Middle frontal gyrus (tissue), 1 donor: ENCODE measurements at regions not wholly inside any gene's neighbourhood (a gene's known extent, or its start where the extent isn't known, plus 50 kb on each side); places are given as distances from the start of the nearest gene placed in this dataset.

Experiments
- DNase-seq: peaks from one replicate; pipeline ENCODE4 v3.0.0-alpha.2; 2015; ENCODE audit warnings: low spot score; ENCODE audit errors: extremely low spot score

DNA sequence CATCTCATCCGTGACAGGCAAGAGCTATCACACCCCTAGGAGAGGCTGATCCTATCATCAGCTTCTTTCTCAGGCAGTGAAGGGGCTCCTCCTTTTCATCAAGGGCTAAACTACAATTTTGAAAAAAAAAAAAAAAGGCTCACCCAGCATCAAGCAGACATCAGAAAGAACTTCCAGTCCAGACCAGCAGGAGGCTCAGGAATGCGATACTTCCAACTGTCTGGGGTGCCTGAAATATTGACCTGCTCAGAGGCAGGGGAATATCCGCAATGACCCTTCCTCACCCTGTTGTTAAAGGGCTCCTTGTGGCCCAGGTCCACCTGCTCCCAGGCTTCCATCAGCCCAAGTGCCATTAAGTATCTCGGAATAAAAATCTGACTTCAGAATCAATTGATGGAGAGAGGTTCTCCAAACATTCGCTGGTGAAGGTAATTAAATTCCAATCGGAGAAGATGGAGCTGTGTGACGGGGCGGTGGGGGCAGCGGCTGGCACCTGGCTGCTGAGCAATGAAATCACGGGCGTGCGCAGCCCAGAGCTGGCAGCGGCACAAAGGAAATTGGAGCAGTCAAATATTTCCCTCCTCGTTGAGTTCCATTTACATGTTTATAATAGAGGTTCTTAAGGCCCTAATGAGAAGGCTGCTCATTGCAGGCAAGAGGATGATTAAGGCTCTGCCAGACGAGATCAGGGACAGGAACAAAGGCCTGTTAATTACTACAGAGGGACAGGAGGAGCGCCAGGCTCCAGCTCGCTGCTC lies 69.0 kb upstream of the THY1 start:
- no peak for DNase-seq

DNA sequence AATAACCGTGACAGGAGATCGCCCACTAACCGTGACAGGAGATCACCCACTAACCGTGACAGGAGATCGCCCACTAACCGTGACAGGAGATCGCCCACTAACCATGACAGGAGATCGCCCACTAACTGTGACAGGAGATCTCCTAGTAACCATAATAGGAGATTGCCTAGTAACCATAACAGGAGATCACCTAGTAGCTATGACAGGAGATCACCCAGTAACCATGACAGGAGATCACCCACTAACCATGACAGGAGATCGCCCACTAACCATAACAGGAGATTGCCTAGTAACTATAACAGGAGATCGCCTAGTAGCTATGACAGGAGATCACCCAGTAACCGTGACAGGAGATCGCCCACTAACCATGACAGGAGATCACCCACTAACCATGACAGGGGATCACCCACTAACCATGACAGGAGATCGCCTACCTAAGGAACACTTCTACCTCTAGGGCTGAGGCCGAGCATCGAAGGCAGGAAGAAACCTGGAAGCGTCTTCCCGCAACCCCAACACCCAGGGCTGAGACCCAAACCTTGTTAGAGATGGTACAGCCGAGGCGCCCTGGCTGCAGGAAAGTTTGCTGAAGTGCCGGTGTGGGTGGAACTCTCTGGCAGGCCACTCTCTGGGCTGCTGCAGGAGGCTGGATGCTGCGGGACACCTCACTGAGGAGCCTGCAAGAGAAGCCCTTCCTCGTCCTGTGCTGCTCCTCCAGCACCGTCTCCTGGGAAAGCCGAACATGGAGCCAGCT lies 67.5 kb upstream of the THY1 start:
- DNase-seq = no peak

DNA sequence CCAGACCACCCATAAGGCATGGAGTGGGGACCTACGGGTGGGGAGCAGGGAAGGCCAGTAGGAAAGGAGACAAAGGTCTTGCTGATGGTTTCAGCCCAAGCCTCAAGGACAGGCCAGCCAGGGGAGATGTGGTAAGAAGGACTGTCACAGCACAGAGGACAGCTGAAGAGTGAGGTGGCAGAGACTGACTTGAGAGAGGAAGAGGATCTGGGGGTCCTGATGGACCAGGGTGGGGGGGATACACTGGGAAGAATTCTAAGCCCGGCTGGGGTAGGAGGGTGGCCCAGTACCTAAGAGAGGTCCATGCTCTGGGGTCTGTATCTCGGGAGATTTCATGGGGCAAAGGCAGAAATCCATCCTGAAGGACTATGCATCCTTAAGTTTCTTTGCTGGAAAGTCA lies 66.1 kb upstream of the THY1 start:
- no peak for DNase-seq

DNA sequence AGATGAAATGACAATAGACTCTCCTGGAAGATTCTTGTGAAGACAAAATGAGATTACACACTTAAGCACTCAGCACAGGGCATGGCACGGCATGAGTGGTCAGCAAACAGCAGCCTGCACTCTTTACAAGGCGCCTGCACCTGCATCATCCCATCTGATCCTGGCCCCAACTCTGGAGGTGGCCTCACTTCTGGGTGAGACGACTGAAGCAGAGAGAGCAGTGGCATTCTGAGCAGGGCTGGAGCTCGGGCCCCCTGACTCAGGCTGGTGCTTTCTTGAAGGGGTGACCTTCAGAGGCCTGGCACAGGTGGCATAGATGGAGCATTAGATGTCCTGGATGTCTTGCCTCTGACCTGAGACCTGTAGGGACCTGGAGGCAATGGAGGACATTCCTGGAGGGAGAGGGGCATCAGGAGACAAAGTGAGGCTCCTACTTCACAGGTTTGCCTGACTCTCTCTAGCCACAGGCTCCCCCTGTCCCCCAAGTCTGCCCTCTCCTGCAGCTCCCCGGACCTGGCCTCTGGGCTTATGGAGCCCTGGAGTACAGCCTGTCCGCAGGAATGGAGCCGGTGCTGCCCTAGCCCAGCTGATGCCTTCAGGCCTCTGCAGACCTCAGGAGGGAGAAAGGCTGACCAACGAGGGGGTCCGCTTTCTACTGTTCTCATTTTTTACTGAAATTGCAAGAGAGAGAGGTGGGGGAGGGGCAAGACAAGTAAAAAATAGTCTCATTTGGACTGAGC lies 65.5 kb upstream of the THY1 start:
- no peak for DNase-seq

DNA sequence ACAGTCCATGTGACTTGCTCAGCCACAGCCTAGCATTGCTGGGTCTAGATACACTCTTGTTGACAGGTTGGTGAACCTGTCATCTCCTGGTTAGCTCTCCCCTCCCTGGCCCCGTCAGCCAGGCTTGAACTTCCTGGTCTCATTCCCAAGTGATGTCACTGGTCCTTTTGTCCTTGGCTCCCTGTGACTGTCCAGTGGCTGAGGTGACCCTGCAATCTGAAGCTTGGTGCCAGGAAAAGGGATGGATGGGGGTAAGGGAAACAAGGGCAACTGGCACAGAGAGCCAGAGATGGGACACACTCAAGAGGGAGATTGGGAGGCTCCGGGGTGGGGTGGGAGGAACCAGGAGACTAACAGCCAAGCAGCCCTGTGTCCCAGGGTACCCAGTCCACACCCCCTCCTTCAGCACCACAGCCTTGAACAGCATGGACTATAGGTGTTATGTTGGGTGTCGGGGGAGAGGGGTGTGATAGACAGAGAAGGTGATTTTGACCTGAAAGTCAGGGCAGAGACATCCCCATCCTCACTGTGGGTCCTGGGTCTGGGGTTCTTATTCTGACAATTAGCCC lies 63.8 kb upstream of the THY1 start:
- DNase-seq = no peak

DNA sequence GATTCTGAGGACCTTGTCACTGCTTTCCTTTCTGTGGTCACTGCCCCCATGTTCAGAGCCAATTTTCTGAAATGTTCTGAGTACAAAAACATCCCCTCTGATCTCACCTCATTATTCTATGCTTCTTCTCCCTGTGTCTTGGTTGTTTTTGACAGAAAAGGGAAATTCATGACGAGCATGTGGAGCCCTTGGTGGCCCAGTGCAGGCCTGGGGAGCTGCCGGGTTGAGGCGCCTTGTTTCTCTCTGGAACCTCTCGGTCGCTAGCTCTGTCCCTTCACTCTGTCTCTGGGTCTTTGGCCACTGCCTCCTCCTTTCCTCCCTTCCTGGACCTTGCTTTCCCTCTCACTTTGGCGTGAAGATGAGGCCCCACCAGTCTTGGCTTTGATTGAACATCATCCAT lies 63.0 kb upstream of the THY1 start:
- no peak for DNase-seq

DNA sequence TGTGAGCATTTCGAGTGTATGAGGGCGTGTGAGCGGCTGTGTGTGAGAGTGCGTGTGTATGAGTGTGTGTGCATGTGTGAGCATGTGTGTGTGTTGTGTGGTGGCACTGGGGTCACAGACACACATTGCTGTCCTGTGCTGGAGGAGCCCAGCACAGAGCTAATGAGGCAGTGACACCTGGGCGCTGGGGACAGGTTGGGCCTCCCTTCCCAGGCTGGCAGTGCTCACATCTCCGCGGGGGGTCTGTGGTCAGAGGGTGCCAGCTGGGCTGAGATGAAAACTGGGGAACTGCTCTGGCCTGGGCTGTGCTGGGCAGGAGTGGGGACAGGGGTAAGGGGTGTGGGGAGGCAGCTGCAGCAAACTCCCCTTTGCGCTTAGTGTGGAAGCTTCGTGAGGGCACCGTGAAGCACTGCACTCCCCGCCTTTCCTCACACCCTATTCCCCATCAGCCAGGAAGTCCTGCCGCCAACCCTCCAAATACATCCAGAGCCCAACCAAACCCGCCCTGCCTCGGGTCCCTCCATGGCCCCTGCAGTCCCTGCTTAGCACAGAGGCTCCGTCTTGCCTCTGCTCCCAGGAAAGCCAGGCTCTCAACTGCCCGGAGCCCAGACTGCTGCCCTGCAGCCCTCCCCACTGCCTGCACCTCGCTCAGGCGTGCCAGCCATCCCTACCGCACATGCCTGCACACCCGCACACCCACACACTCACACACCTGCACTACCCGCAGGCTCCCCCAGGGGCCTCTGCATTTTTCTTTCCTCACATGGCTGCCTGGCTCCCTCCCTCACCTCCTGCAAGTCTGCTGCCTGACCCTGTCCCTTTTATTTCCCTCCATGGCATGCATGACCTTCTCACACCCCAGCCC lies 62.0 kb upstream of the THY1 start:
- no peak for DNase-seq

DNA sequence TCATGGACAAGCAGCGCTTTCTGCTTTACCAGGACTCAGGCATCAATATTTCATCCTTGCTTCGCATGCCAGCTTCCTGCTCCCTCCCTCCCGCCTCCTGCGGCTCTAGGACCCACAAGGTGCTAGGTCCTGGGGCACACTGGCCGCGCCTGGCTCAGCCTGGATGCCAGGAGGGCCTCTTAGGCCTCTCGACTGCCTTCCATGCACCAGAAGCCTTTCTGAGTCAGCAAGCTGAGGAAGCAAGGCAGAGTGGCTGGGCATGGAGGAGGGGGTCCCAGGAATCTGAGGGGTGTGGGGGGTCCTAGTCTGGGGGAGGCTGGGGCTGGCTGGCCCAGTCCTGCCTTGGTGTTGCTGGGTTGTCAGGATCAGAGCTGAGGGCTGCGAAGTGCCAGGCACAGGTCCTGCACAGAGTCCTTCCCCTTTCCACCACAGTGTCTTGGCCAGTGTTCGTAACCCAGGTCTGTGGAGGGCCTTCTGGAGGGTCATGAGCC lies 61.0 kb upstream of the THY1 start:
- no peak for DNase-seq

DNA sequence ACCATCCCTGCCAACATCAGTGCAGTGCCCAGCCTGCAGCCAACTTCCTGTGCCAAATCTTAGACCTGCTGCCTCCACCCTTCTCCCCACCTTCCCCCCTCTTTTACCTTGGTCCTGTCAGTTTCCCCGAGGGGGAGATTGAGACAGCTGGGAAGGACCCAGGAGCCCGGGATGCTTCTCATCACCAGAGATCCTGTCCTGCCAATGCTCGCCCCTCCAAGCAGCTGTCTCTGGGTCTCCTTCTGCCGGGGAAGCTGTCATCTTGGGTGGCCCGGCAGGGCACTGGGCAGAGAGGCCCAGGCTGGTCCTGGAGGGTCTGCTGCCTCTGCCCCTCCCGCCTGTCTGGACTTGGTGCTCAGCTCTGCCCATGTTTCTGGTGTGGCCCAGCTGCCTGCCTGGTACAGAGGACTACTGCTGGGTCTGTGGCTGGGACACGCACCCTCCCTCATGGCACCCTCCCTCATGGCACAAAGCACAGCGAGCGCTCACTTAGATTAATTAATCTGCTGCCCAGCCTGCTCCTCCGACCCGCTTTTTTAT lies 60.4 kb upstream of the THY1 start:
- DNase-seq = no peak

DNA sequence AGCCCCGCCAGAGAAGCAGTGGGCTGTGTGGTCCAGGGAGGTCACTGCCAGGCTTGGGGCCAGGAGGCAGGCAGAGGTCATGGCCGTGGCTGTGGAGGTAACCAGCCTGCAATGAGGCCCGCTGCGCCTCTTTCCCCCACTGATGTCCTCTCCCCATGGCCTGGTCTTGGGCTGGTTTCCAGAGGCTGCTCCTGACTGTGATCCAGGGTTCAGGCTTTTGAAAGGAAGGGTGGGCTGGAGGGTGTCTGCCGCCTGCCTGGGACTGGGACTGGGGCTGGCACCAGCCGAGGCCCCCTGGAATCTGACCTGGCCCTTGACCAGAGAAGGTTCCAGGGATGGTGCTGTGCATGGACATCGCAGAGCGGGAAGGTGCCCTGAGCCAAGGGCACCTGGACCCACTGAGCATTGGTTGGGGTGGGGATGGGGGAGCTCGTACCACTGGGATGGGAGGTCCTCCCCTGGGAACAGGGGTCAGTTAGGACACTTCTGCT lies 59.6 kb upstream of the THY1 start:
- no peak for DNase-seq

DNA sequence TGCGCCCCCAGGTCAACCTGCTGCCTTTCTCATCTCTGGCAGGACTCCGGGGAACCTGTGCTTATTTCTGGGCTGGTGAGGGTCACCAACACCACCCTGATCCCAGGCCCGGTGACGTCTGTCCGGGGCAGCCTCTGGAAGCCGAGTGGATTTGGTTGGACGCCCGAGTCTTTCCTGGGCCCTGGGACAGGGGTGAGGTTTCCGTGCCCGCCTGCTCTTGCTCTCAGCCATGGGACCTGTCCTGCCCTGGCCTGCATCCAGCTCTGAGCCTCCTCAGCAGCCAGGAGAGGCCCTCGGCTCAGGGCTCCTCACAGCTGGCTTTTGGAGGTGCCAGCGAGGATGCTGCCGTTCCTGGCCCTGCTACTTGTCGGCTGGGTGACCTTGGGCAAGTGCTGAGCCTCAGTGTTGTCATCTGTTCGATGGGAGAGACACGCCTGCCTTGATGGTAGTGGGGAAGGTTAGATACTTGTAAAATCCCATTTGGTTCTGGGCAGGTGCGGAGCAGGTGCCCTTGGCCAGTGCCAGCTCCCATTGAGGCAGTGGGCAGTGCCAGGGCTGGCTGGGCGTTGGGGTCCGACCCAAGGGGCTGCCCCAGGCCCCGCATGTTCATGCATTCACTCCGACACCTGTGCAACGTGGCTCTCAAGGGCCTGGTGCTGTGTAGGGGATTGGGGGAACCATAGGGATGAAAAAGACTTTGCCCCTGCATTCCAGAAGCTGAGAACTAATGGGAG lies 58.9 kb upstream of the THY1 start:
- no peak for DNase-seq

DNA sequence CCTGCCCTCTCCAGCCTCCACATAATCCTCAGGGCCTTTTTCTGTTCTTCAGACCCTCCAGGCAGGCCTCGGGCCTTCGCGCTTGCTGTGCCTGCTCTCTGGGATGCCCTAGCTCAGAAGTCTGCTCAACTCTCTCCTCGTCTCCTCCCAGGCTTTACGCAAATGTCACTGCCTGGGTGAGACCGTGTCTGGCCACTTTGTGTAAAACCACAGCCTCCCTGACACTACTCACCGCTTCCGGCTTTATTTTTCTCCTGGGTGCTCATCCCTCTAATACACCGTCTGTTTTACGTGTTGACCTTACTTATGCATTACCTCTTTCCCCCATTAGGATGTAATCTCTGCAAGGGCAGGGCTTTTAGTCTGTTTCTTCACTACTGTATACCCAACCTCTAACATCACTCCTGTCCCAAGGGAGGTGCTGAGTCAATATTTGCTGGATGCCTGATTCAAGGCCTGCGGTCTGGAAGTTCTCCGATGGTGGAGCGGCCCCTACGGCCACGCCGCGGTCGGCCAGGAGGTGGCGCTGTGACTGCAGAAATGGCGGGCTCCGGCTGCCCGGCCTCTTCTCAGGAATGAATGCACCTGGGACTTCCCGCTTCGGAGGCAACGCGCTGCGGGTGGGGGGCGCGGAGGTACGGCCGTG lies 58.2 kb upstream of the THY1 start:
- DNase-seq = peak; percentile 66

DNA sequence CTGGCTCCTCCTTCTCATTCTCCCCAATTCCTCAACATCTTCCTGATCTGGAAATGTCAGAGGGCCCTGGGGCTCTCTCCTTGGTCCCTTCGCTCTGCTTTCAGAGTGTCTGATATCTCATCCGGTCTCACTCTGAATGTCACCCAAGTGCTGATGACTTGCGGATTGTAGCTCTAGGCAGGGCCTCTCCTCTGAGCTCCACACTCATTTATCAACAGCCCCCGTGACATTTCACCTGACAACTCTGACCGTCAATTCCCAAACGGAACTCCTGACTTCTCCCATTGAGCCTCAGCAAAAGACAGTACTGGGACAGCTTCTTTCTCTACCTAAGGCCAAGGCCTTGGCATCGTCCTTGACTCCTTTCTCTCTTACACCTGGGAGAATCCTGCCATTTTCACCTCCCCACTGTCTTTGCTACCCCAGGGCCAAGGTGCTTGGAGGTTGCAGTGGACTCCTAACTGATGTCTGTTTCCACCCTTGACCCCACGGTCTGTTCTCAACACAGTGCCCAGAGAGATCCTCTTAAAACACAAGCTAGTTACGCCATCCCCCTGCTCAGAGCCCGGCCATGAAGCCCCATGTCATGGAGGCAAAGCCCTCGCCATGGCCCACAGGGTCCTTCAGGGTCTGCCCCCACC lies 57.5 kb upstream of the THY1 start:
- no peak for DNase-seq

DNA sequence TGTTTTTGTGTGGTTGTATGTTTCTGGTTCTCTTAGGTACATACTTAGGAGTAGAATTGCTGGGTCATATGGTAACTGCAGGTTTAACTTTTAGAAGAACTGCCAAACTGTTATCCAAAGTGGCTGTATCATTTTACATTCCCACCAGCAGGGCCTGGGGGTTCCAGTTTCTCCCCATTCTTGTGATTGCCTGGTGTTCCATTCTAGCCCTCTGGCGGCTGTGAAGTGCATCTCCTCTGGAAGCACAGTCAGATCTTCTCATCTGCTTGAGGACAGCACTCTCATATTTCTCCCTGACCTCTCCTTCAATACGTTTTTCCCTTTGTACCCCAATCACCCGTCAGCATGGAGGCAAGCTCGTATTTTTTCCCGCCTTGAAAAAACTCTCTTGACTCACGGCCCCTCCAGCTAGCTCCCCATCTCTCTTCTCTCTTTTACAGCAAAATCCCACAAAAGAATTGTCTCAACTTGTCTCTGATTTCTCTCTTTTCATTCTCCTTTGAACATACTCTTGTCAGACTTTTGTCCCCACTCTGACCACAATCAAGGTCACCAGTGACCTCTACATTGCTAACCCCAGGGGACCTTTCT lies 56.8 kb upstream of the THY1 start:
- no peak for DNase-seq

DNA sequence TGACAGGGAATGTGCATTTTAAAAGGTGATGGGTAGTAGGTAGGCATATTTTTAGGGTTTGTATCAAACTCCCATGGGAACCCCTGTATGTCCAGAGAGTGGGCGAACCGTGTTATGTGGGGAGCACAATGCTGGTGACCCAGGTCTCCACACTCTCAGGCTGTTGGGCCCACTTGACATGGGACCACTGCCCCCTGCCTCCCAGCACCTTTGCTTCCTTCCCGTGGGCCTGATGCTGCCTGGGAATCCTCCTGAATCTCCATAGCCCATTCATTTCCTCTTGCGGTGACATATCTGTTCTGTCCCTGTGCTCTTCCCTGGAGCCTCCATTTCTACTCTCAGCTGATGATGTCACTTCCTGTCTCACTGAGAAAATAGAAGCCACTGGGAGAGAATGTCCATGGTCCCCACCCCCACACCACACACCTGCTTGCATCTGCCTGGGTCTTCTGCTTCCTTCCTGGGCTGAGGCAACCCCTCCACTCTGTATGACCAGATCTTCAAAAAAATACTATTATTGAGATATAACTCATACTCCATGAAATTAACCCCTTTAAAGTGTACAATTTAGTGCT lies 55.8 kb upstream of the THY1 start:
- no peak for DNase-seq

DNA sequence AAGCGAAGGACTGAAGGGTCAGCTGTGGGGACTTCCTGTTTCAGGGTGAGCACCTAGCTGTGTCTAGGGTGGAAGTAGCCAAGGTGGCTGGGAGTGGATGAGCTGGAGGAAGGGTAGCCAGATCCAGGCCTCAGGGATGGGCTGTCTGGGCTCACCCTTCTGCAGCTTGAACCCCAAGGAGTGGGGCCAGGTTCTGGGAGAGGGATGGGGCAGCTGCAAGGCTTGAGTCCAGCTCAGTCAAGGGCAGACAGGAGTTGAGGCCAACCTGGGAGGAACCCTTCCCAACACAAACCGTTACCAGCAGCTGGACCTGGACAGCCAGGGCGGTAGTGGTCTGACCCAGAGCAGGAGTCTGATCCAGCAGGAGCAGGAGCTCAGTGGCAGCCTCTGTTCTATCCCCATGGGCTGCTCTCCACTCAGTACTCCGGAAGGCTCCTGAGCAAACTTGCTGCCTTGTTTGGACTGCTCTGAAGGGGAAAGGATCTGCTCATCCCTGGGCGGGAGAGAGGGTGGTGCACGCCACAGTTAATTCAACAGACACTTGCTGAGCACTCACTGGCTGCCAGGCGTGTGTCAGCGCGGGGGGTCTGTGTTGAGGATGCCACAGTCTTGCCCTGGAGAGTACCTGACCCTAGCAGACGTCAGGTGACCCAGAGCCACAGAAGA lies 53.8 kb upstream of the THY1 start:
- DNase-seq = no peak

DNA sequence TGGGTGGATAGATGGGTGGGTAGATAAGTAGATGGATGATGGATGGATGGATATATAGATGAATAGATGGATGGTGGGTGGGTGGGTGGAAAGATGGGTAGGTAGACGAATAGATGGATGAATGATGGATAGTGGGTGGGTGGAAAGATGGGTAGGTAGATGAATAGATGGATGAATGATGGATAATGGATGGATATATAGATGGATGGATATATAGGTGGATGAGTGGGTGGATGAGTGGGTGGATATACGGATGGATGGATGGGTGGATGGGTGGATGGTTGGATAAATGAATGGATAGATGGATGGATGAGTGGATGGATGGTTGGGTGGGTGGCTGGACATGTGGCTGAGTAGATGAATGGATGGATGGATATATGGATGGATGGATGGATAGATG lies 53.1 kb upstream of the THY1 start:
- no peak for DNase-seq
